ENCODE measurements at regions not wholly inside any gene's neighbourhood (a gene's known extent, or its start where the extent isn't known, plus 50 kb on each side); places are given as distances from the start of the nearest gene placed in this dataset.

- Histone ChIP-seq H3K27ac (no peak overlapping the region), H3K4me3 (no peak overlapping the region)
- DNase-seq (ENCODE audit: low spot score) = no peak
- TF ChIP-seq, protein P1, sequence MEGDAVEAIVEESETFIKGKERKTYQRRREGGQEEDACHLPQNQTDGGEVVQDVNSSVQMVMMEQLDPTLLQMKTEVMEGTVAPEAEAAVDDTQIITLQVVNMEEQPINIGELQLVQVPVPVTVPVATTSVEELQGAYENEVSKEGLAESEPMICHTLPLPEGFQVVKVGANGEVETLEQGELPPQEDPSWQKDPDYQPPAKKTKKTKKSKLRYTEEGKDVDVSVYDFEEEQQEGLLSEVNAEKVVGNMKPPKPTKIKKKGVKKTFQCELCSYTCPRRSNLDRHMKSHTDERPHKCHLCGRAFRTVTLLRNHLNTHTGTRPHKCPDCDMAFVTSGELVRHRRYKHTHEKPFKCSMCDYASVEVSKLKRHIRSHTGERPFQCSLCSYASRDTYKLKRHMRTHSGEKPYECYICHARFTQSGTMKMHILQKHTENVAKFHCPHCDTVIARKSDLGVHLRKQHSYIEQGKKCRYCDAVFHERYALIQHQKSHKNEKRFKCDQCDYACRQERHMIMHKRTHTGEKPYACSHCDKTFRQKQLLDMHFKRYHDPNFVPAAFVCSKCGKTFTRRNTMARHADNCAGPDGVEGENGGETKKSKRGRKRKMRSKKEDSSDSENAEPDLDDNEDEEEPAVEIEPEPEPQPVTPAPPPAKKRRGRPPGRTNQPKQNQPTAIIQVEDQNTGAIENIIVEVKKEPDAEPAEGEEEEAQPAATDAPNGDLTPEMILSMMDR (IDR thresholded peaks at IDR 0.05) = no peak
These were observed 200.9 kb upstream of the CHRM2 start for GRCh38 chr7:136667584-136667983.

GRCh38 chr7:136665878-136666509 is 202.5 kb upstream of the CHRM2 start:
- Histone ChIP-seq H3K4me3 (no peak overlapping the region), H3K27ac (no peak overlapping the region)
- no peak for DNase-seq (ENCODE audit: low spot score)
- TF ChIP-seq, protein P1 (IDR thresholded peaks at IDR 0.05) = no peak

GRCh38 chr7:136664537-136664936 is 203.9 kb upstream of the CHRM2 start:
- H3K27ac ChIP-seq = no peak overlapping the region
- TF ChIP-seq, protein P1 (IDR thresholded peaks at IDR 0.05) = no peak
- no peak for DNase-seq (ENCODE audit: low spot score)
- no peak overlapping the region for H3K4me3 ChIP-seq

GRCh38 chr7:136657482-136657921 is 210.9 kb upstream of the CHRM2 start:
- Histone ChIP-seq H3K27ac (no peak overlapping the region), H3K4me3 (no peak overlapping the region)
- TF ChIP-seq, protein P1 (IDR thresholded peaks at IDR 0.05) = no peak
- DNase-seq (ENCODE audit: low spot score) = no peak

DNA sequence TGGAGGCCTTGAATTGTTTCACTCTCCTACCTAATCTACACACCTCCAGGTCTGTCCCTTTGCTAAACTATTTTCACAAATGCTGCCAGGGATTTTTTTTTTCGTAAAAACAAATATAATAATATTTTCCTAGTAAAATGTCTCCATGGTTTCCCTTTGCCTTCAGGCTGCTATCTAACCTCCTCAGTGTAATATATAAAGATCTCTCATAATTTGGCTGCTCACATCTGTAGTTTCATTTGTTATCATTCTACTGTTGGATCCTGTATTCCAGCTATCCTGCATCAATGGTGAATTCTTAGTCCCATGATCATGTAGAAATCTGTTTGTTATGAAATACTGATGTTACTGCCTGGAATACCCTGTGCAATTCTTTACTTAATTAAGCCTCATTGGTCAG is 211.9 kb upstream of the CHRM2 start:
- TF ChIP-seq, protein P1 (IDR thresholded peaks at IDR 0.05) = no peak
- no peak overlapping the region for H3K4me3 ChIP-seq
- no peak for DNase-seq (ENCODE audit: low spot score)
- H3K27ac ChIP-seq = no peak overlapping the region

DNA sequence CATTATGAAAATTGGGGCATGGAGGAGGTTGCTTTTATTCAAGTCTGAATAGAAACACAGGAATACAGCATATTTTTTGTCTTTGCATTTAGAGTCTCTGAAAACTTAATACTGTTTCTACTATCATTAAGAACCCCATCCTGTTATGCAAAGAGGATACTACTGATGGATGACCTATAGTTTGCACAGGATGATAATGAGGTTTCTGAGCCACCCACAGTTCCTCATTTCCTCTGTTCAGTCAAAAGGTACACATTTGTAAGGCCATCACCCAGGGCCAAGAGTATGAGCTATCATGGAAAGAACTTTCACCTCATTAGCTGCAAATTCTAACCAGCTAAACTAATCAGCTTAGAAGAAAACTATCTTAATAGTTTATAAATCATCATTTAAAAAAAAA is 213.0 kb upstream of the CHRM2 start:
- DNase-seq (ENCODE audit: low spot score) = no peak
- Histone ChIP-seq H3K4me3 (no peak overlapping the region), H3K27ac (no peak overlapping the region)
- TF ChIP-seq, protein P1 (IDR thresholded peaks at IDR 0.05) = no peak

DNA sequence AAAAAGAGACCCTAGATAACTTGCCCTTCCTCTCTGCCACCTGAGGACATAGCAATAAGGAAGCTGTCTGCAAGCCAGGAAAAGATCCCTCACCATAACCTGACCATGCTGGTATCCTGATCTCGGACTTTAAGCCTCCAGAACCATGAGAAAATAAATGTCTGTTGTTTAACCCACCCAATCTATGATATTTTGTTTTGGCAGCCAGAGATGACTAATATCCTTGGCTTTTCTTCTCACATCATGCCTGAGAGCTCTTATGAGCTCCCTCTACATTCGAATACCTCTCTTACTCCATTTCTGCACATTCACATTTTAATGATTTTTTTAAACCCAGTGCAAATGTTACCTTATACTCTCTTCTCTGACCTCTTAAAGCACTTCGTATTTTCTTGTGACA is 214.0 kb upstream of the CHRM2 start:
- DNase-seq (ENCODE audit: low spot score) = no peak
- Histone ChIP-seq H3K4me3 (no peak overlapping the region), H3K27ac (no peak overlapping the region)
- TF ChIP-seq, protein P1 (IDR thresholded peaks at IDR 0.05) = no peak
